ENCODE measurements at regions not wholly inside any gene's neighbourhood (a gene's known extent, or its start where the extent isn't known, plus 50 kb on each side); places are given as distances from the start of the nearest gene placed in this dataset.

DNA sequence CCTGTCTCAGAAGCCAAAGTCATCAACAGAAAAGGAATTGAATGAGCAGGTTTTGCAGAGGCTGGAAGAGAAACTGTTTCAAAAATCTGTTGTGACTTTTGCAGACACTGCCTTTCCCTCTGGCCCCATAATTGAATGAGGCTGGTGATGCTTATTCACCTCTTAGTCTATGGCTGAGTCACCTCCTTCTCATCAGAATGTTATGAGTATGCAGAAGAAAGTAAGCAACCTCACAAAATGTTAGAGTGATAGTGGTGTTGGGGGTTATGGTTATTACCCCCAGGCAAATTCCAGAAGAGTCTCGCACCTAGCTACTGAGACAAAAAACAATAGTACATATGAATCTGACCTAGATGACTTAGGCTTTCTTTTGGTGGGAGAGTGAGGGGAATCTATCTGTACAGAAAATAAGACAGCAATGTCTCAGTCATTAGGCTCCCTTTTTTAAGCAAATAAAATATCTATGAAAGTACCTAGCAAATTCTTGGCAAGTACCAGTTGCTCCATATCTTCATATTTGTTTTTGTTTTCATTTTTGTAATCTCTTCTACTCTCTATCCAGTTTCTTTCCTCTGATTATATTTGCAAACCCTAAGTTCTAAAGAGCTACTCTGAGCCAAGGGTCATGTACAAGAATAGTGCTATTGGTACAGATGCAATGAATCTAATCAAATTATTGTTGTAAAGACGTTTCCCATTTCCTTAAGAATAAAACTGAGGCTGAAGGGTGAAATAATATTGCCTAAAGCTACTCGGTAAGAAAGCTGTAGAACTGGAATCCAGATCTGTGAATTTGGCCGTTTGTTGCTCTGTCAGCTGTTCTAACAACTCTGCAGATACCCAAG is 498.1 kb upstream of the TNC start:
- no peak overlapping the region for H3K4me3 Mint-ChIP-seq
- no peaks in the 10 kb centered on the region for H3K36me3 Mint-ChIP-seq (ENCODE audit: insufficient read depth)
- ATAC-seq (replicated peaks), result no peak
- no peak for DNase-seq
- peaks cover 7 to 8% of the 10 kb centered on the region in 2 donors for H3K9me3 Mint-ChIP-seq
- H3K4me1 Mint-ChIP-seq (ENCODE audit: low read depth in 2 of 2), result no peaks in the 10 kb centered on the region
- no peak overlapping the region for H3K27ac Mint-ChIP-seq
- H3K27me3 Mint-ChIP-seq, result peaks cover 0 to 8% of the 10 kb centered on the region in 2 donors

GRCh38 chr9:115616666-115617239 is 498.8 kb upstream of the TNC start:
- H3K27ac Mint-ChIP-seq, result no peak overlapping the region
- ATAC-seq (replicated peaks), result no peak
- peaks cover 0 to 8% of the 10 kb centered on the region in 2 donors for H3K27me3 Mint-ChIP-seq
- peaks cover 7 to 8% of the 10 kb centered on the region in 2 donors for H3K9me3 Mint-ChIP-seq
- DNase-seq, result no peak
- no peaks in the 10 kb centered on the region for H3K36me3 Mint-ChIP-seq (ENCODE audit: insufficient read depth)
- H3K4me3 Mint-ChIP-seq, result no peak overlapping the region
- H3K4me1 Mint-ChIP-seq (ENCODE audit: low read depth in 2 of 2), result no peaks in the 10 kb centered on the region

GRCh38 chr9:115625251-115625650 is 507.3 kb upstream of the TNC start:
- H3K36me3 Mint-ChIP-seq (ENCODE audit: insufficient read depth), result no peaks in the 10 kb centered on the region
- H3K9me3 Mint-ChIP-seq, result peaks cover 0 to 3% of the 10 kb centered on the region in 2 donors
- ATAC-seq (replicated peaks) (no peak), DNase-seq (no peak)
- no peaks in the 10 kb centered on the region for H3K4me1 Mint-ChIP-seq (ENCODE audit: low read depth in 2 of 2)
- no peak overlapping the region for H3K27ac Mint-ChIP-seq
- H3K27me3 Mint-ChIP-seq, result peaks cover 0 to 3% of the 10 kb centered on the region in 2 donors
- no peak overlapping the region for H3K4me3 Mint-ChIP-seq

DNA sequence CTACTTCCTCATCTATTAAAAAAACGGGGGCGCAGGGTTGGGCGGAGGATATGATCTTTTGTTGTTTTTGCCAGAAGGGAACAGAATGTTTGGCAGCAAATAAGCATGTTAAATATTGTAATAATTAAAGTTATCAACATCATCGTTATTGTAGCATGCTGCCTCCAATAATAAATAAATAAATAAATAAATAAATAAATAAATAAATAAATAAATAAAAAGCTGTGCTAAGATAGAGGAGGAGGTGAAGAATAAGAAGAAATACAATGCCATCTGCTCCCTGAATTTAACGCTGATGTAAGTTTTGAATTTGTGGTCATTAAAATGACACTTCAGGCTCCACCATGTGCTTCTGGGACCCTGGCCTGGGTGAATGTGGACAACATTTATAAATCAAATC is 508.0 kb upstream of the TNC start:
- no peaks in the 10 kb centered on the region for H3K9me3 Mint-ChIP-seq
- H3K27ac Mint-ChIP-seq, result no peak overlapping the region
- ATAC-seq (replicated peaks) (no peak), DNase-seq (no peak)
- H3K36me3 Mint-ChIP-seq (ENCODE audit: insufficient read depth), result no peaks in the 10 kb centered on the region
- H3K4me3 Mint-ChIP-seq, result no peak overlapping the region
- no peaks in the 10 kb centered on the region for H3K27me3 Mint-ChIP-seq
- no peaks in the 10 kb centered on the region for H3K4me1 Mint-ChIP-seq (ENCODE audit: low read depth in 2 of 2)

GRCh38 chr9:115627511-115627910 is 509.6 kb upstream of the TNC start:
- no peak overlapping the region for H3K4me3 Mint-ChIP-seq
- H3K36me3 Mint-ChIP-seq (ENCODE audit: insufficient read depth), result no peaks in the 10 kb centered on the region
- no peak overlapping the region for H3K27ac Mint-ChIP-seq
- H3K27me3 Mint-ChIP-seq, result no peaks in the 10 kb centered on the region
- H3K4me1 Mint-ChIP-seq (ENCODE audit: low read depth in 2 of 2), result no peaks in the 10 kb centered on the region
- H3K9me3 Mint-ChIP-seq, result no peaks in the 10 kb centered on the region
- DNase-seq, result no peak
- ATAC-seq (replicated peaks), result no peak

DNA sequence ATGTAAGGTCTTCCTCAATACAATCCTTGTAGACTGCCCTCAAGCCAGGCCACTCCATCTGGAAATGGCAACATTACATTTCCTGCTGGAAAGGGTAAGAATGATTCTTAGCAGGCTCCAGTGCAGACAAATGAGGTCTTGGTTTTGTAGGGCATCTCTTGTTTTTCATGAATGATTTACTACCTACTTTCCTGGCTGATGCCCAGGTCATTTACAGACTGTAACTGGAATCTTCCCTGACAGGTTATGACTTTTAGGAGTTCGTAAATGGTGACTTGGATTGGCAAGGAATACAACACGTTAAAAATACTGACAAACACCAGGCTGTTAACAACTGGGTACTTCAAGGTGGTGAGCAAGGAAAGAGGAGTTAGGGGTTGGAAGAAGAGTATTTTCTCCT is 510.5 kb upstream of the TNC start:
- Mint-ChIP-seq H3K27ac (no peak overlapping the region), H3K4me3 (no peak overlapping the region), H3K27me3 (no peaks in the 10 kb centered on the region), H3K36me3 (ENCODE audit: insufficient read depth) (no peaks in the 10 kb centered on the region), H3K9me3 (no peaks in the 10 kb centered on the region), H3K4me1 (ENCODE audit: low read depth in 2 of 2) (no peaks in the 10 kb centered on the region)
- DNase-seq (no peak), ATAC-seq (replicated peaks) (no peak)

- ATAC-seq (replicated peaks), result no peak
- no peaks in the 10 kb centered on the region for H3K27me3 Mint-ChIP-seq
- no peak overlapping the region for H3K4me3 Mint-ChIP-seq
- no peaks in the 10 kb centered on the region for H3K36me3 Mint-ChIP-seq (ENCODE audit: insufficient read depth)
- H3K9me3 Mint-ChIP-seq, result peaks cover 0 to 4% of the 10 kb centered on the region in 2 donors
- no peak overlapping the region for H3K27ac Mint-ChIP-seq
- H3K4me1 Mint-ChIP-seq (ENCODE audit: low read depth in 2 of 2), result no peaks in the 10 kb centered on the region
- DNase-seq, result no peak
These were observed 512.2 kb upstream of the TNC start for GRCh38 chr9:115629879-115630840.

DNA sequence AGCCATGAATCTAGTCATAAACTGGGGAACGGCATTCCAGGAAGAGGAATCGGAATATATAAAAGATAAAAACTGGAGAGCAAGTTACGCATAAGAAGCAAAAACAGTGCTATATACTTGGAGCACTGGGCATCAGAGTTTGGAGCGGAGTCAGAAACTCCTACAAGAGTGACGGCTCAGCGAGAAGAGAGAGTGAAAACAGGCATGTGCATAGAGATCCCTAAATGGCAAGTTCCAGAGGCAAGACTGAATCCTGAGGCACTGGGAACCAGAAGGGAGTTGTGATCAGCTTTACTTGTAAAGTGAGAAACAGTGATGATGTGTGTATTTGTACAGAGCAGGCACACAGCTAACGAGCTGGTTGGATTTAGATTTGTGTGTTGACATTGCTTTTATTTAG is 514.4 kb upstream of the TNC start:
- H3K27ac Mint-ChIP-seq, result no peak overlapping the region
- DNase-seq, result no peak
- no peak for ATAC-seq (replicated peaks)
- H3K4me1 Mint-ChIP-seq (ENCODE audit: low read depth in 2 of 2), result no peaks in the 10 kb centered on the region
- no peaks in the 10 kb centered on the region for H3K36me3 Mint-ChIP-seq (ENCODE audit: insufficient read depth)
- H3K27me3 Mint-ChIP-seq, result no peaks in the 10 kb centered on the region
- peaks cover 0 to 5% of the 10 kb centered on the region in 2 donors for H3K9me3 Mint-ChIP-seq
- H3K4me3 Mint-ChIP-seq, result no peak overlapping the region

GRCh38 chr9:115633104-115633503 is 515.1 kb upstream of the TNC start:
- ATAC-seq (replicated peaks), result no peak
- H3K36me3 Mint-ChIP-seq (ENCODE audit: insufficient read depth), result no peaks in the 10 kb centered on the region
- H3K4me3 Mint-ChIP-seq, result no peak overlapping the region

DNA sequence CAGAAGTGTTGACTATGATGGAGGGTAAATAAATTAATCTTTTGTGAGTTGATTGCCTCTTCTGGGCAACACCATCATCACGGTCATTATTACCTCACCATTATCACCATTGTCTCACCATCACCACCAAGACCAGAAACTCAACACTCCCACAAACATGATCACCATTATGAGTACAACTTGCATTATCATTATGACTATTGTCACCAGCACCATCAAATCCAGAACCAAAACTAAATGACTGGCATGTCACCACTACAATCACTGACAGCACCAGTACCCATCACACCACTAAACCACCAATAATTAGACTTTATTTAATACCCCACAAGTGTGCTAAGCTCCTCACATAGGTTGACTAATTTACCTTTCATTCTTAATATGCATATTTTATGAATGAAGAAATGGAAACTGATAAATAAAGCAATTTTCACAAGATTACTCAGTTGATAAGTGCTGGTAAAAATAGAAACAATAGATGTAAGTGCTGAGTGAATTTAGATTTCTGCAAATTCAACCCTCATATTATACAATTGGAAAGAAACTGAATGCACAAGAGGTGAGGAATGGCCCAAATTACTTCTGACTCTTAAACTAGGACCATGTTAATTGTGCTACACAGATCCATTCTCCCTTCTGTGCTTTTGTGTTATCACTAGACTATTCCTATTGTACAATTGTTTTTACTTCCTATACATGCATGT is 517.8 kb upstream of the PAPPA start:
- Mint-ChIP-seq H3K4me3 (no peak overlapping the region), H3K27ac (no peak overlapping the region), H3K4me1 (ENCODE audit: low read depth in 2 of 2) (no peaks in the 10 kb centered on the region), H3K36me3 (ENCODE audit: insufficient read depth) (no peaks in the 10 kb centered on the region), H3K9me3 (peaks cover 2 to 5% of the 10 kb centered on the region in 2 donors), H3K27me3 (no peaks in the 10 kb centered on the region)
- DNase-seq (no peak), ATAC-seq (replicated peaks) (no peak)

More at GRCh38 chr9:115633104-115633503, 515.1 kb upstream of the TNC start:
- no peaks in the 10 kb centered on the region for H3K4me1 Mint-ChIP-seq (ENCODE audit: low read depth in 2 of 2)
- no peak overlapping the region for H3K27ac Mint-ChIP-seq
- H3K27me3 Mint-ChIP-seq, result no peaks in the 10 kb centered on the region
- H3K9me3 Mint-ChIP-seq, result peaks cover 0 to 5% of the 10 kb centered on the region in 2 donors
- DNase-seq, result no peak

DNA sequence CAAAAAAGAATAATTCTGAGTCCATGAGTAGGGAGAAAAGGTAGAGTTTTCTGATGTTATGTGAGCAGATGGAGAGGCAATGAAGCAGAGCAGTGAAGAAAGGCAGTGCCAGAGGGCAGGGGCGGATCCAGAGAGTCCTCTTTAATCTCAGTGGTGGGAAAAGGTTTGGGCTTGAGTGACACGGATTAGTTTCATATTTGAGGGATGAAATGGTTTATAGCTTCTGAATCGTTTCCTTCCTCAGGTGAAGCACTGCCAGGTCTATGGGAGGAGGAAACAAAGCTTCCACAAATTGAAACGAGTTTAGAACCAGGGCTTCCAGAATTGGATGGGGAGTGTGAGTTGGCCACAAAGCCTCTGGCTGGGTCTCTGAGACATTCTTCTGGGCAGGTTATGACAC is 517.0 kb upstream of the PAPPA start:
- no peaks in the 10 kb centered on the region for H3K27me3 Mint-ChIP-seq
- no peak for DNase-seq

DNA sequence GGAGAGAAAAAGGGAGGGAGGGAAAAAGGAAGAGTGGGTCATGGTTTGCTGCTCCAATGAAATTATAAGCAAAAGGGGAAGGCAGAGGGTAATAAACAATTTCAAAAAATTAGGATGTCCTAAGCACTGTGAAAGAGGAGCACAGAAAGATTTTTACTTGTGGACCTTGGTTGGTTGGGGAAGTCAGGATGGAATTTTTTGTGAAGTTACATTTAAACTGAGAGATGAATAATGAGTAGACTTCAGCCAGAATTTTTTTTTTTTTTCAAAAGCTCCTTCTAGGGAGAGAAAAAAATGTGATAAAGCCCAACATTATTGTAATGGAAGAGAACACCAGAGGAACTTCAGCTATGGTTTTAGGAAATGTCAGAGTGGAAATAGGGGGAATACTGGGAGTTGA is 515.9 kb upstream of the PAPPA start:
- Mint-ChIP-seq H3K9me3 (peaks cover 3 to 5% of the 10 kb centered on the region in 2 donors), H3K27me3 (no peaks in the 10 kb centered on the region), H3K27ac (no peak overlapping the region), H3K36me3 (ENCODE audit: insufficient read depth) (no peaks in the 10 kb centered on the region), H3K4me3 (no peak overlapping the region), H3K4me1 (ENCODE audit: low read depth in 2 of 2) (no peaks in the 10 kb centered on the region)
- DNase-seq, result no peak
- ATAC-seq (replicated peaks), result no peak

More for the DNA sequence above, 517.0 kb upstream of the PAPPA start:
- Mint-ChIP-seq H3K27ac (no peak overlapping the region), H3K4me3 (no peak overlapping the region), H3K36me3 (ENCODE audit: insufficient read depth) (no peaks in the 10 kb centered on the region), H3K9me3 (peaks cover 3 to 5% of the 10 kb centered on the region in 2 donors), H3K4me1 (ENCODE audit: low read depth in 2 of 2) (no peaks in the 10 kb centered on the region)
- no peak for ATAC-seq (replicated peaks)

DNA sequence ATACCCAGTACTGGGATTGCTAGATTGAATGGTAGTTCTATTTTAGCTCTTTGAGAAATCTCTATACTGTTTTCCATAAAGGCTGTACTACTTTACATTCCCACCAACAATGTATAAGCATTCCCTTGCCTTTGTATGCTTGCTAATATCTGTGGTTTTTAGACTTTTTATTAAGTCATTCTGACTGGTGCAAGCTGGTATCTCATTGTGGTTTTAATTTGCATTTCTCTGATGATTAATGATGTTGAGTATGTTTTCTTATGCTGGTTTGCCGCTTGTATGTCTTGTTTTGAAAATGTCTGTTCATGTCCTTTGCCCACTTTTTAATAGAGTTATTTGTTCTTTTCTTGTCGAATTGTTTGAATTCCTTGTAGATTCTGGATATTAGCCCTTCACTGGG is 512.7 kb upstream of the PAPPA start:
- Mint-ChIP-seq H3K4me3 (no peak overlapping the region), H3K36me3 (ENCODE audit: insufficient read depth) (no peaks in the 10 kb centered on the region), H3K4me1 (ENCODE audit: low read depth in 2 of 2) (no peaks in the 10 kb centered on the region), H3K27me3 (no peaks in the 10 kb centered on the region), H3K27ac (no peak overlapping the region), H3K9me3 (peaks cover 0 to 3% of the 10 kb centered on the region in 2 donors)
- ATAC-seq (replicated peaks) (no peak), DNase-seq (no peak)

Data from effector memory CD8-positive, alpha-beta T cell (primary cell).